GM23338 (cell line): ENCODE measurements at regions not wholly inside any gene's neighbourhood (a gene's known extent, or its start where the extent isn't known, plus 50 kb on each side); places are given as distances from the start of the nearest gene placed in this dataset.
A peak's percentile ranks its signal among the peaks of the same experiment; 100 is the strongest.

Experiments
- ATAC-seq: fragments of 200-7000 bp; cut with Tn5 transposase; 3 replicates; pipeline ENCODE4 v1.9.1; 2020
- DNase-seq: peaks from one replicate; pipeline ENCODE4 v3.0.0-alpha.2; 2015; ENCODE audit warnings: low spot score
- H2AFZ ChIP-seq: fragments of 200-600 bp; sonication (generic); 2 replicates; pipeline ENCODE4 v1.8.0; 2016; ENCODE audit warnings: antibody characterized with exemption, mild to moderate bottlenecking, moderate library complexity
- H3F3A ChIP-seq: fragments of 200-600 bp; sonication (generic); replicated peaks from 2 replicates; pipeline ENCODE4 v1.8.0; 2017; ENCODE audit warnings: antibody characterized with exemption, mixed run types, low read depth
- H3K27ac ChIP-seq: fragments of 200-600 bp; sonication (generic); 2 replicates; pipeline ENCODE4 v1.6.1; 2016; ENCODE audit warnings: low read depth
- H3K27me3 ChIP-seq: fragments of 200-600 bp; sonication (generic); 2 replicates; pipeline ENCODE4 v1.8.0; 2016; ENCODE audit warnings: mild to moderate bottlenecking, mixed run types, moderate library complexity; ENCODE audit not compliant: insufficient read depth
- H3K36me3 ChIP-seq: fragments of 200-600 bp; sonication (generic); 2 replicates; pipeline ENCODE4 v1.8.0; 2016; ENCODE audit warnings: mild to moderate bottlenecking; ENCODE audit not compliant: insufficient read depth
- H3K4me1 ChIP-seq: fragments of 200-600 bp; sonication (generic); 2 replicates; pipeline ENCODE4 v1.8.0; 2016; ENCODE audit warnings: mild to moderate bottlenecking, moderate library complexity; ENCODE audit not compliant: insufficient read depth
- H3K4me2 ChIP-seq: fragments of 200-600 bp; sonication (generic); 2 replicates; pipeline ENCODE4 v1.7.1; 2017; ENCODE audit warnings: mixed run types
- H3K4me3 ChIP-seq: fragments of 200-600 bp; sonication (generic); 2 replicates; pipeline ENCODE4 v1.6.1; 2016; ENCODE audit warnings: mixed run types
- H3K79me2 ChIP-seq: fragments of 200-600 bp; sonication (generic); replicated peaks from 2 replicates; pipeline ENCODE4 v1.8.0; 2017; ENCODE audit warnings: mild to moderate bottlenecking; ENCODE audit not compliant: insufficient read depth
- H3K9me2 ChIP-seq: fragments of 200-600 bp; sonication (generic); 2 replicates; pipeline ENCODE4 v1.8.0; 2017; ENCODE audit not compliant: insufficient read depth
- H4K20me1 ChIP-seq: fragments of 200-600 bp; sonication (generic); replicated peaks from 2 replicates; pipeline ENCODE4 v1.8.0; 2017; ENCODE audit warnings: mild to moderate bottlenecking; ENCODE audit not compliant: insufficient read depth
- H3K27ac Mint-ChIP-seq: 2 replicates; pipeline ENCODE4 v1.8.0; 2020; ENCODE audit warnings: inconsistent platforms, mild to moderate bottlenecking, moderate library complexity, mixed read lengths
- H3K27me3 Mint-ChIP-seq: 3 replicates; pipeline ENCODE4 v1.8.0; 2022; ENCODE audit warnings: low read depth, mild to moderate bottlenecking, moderate library complexity, mixed read lengths, inconsistent platforms; ENCODE audit not compliant: insufficient read depth, poor library complexity
- H3K36me3 Mint-ChIP-seq: 3 replicates; pipeline ENCODE4 v1.8.0; 2021; ENCODE audit warnings: low read depth, mild to moderate bottlenecking, inconsistent platforms, moderate library complexity, mixed read lengths
- H3K4me1 Mint-ChIP-seq: 3 replicates; pipeline ENCODE4 v1.8.0; 2020; ENCODE audit warnings: mild to moderate bottlenecking, inconsistent platforms, mixed read lengths
- H3K4me3 Mint-ChIP-seq: 3 replicates; pipeline ENCODE4 v1.8.0; 2021; ENCODE audit warnings: moderate library complexity, mild to moderate bottlenecking, inconsistent platforms, mixed read lengths
- H3K9me3 Mint-ChIP-seq: 3 replicates; pipeline ENCODE4 v1.8.0; 2020; ENCODE audit warnings: moderate library complexity, mild to moderate bottlenecking, inconsistent platforms, mixed read lengths
- CREB1 ChIP-seq: fragments of 250-450 bp; sonication (Bioruptor Pico); IDR thresholded peaks from 2 replicates; pipeline ENCODE4 v1.5.0; 2020; ENCODE audit warnings: low read depth, mild to moderate bottlenecking, moderate library complexity
- EZH2 ChIP-seq: fragments of 200-600 bp; sonication (generic); IDR thresholded peaks from one replicate; pipeline ENCODE4 v1.8.0; 2017; ENCODE audit warnings: antibody characterized with exemption, mild to moderate bottlenecking, low read depth; ENCODE audit not compliant: unreplicated experiment
- EZH2phosphoT487 ChIP-seq: fragments of 200-600 bp; sonication (generic); IDR thresholded peaks from one replicate; pipeline ENCODE4 v1.8.1; 2018; ENCODE audit warnings: antibody characterized with exemption; ENCODE audit not compliant: unreplicated experiment
- JUNB ChIP-seq: IDR thresholded peaks from one replicate; pipeline ENCODE4 v1.6.1; 2016; ENCODE audit warnings: antibody characterized with exemption; ENCODE audit not compliant: unreplicated experiment
- NANOG ChIP-seq: IDR thresholded peaks from 2 replicates; pipeline ENCODE4 v1.6.1; 2016; ENCODE audit warnings: antibody characterized with exemption, borderline replicate concordance
- POLR2AphosphoS5 ChIP-seq: IDR thresholded peaks from 2 replicates; pipeline ENCODE4 v1.6.1; 2016; ENCODE audit warnings: antibody characterized with exemption, low read depth
- STAT1 ChIP-seq: IDR thresholded peaks from one replicate; pipeline ENCODE4 v1.6.1; 2016; ENCODE audit warnings: antibody characterized with exemption; ENCODE audit not compliant: unreplicated experiment
- ZNF114 ChIP-seq: fragments of 250-450 bp; sonication (Bioruptor Pico); IDR thresholded peaks from 2 replicates; pipeline ENCODE4 v1.5.0; 2020; ENCODE audit warnings: mild to moderate bottlenecking, moderate library complexity
- ZNF331 ChIP-seq: fragments of 250-450 bp; sonication (Bioruptor Pico); IDR thresholded peaks from 2 replicates; pipeline ENCODE4 v1.5.0; 2020; ENCODE audit warnings: low read depth, mild to moderate bottlenecking, moderate library complexity
- TF ChIP-seq, protein P1 (sequence below), 2 experiments: fragments of 200-600 bp in 1 of 2; sonication (generic) in 1 of 2; conservative IDR thresholded peaks; 2 replicates each; pipeline versions ENCODE4 v1.5.1 to v1.6.1; 2016 to 2017; ENCODE audit warnings: antibody characterized with exemption in 2 of 2, low read depth in 2 of 2, mild to moderate bottlenecking in 2 of 2, moderate library complexity in 1 of 2
- TF ChIP-seq, protein P2 (sequence below): fragments of 250-450 bp; sonication (Bioruptor Pico); IDR thresholded peaks from 2 replicates; pipeline ENCODE4 v1.5.0; 2020; ENCODE audit warnings: mild to moderate bottlenecking, moderate library complexity
- TF ChIP-seq, protein P3 (sequence below): IDR thresholded peaks from one replicate; pipeline ENCODE4 v1.6.1; 2018; ENCODE audit warnings: antibody characterized with exemption; ENCODE audit not compliant: unreplicated experiment
- TF ChIP-seq, protein P4 (sequence below): IDR thresholded peaks from 2 replicates; pipeline ENCODE4 v1.6.1; 2016; ENCODE audit warnings: antibody characterized with exemption

DNA sequence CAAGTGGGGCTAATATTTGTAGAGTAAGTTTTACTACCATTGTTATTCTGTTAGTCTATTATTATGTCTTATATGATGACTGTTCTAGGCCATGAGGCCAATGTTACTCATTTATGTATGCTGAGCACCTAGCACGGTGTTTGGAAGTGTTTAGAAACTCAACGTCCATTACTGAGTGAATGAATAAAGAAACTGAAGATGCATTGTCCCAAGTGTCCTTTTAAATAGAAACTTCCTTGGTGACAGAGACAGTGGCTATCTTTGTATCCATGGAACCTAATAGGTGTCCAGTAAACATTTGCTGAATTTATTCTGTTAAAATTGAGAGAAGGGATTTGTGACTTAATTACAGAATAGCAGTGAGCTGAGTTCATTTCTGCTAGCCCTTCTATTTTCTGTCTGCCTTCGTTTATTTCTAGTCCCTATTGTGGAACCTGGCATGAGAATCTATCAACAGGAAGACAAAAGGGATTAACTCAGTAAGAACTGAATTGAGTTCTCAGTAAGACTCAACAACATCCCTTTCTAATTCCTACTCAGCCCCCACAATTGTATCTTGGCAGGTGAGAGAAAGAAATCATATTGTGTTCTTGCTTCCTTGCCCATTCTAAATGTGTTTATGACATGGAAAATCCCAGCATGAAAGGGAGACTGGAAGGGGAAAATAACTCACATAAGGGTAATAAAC lies 246.6 kb upstream of the LRRC3B start:
- Histone ChIP-seq H3K27ac (no peak overlapping the region), H3K4me3 (no peak overlapping the region)

More for the DNA sequence above, 246.6 kb upstream of the LRRC3B start:
- DNase-seq (no peak), ATAC-seq (peak; percentile 28; the same call in 1 of the 3 replicates)
- H3K4me3 Mint-ChIP-seq: no peak overlapping the region
- Histone ChIP-seq H3K4me1 (no peaks in the 10 kb centered on the region; the same call in 1 of the 2 replicates), H3K36me3 (no peaks in the 10 kb centered on the region), H3F3A (no peaks in the 10 kb centered on the region), H3K4me2 (no peak overlapping the region), H3K27me3 (no peaks in the 10 kb centered on the region), H3K9me2 (no peaks in the 10 kb centered on the region), H4K20me1 (no peaks in the 10 kb centered on the region), H3K79me2 (no peaks in the 10 kb centered on the region), H2AFZ (no peak overlapping the region)
- H3K27me3 Mint-ChIP-seq: no peaks in the 10 kb centered on the region
- H3K27ac Mint-ChIP-seq: no peak overlapping the region
- TF ChIP-seq, protein P1, sequence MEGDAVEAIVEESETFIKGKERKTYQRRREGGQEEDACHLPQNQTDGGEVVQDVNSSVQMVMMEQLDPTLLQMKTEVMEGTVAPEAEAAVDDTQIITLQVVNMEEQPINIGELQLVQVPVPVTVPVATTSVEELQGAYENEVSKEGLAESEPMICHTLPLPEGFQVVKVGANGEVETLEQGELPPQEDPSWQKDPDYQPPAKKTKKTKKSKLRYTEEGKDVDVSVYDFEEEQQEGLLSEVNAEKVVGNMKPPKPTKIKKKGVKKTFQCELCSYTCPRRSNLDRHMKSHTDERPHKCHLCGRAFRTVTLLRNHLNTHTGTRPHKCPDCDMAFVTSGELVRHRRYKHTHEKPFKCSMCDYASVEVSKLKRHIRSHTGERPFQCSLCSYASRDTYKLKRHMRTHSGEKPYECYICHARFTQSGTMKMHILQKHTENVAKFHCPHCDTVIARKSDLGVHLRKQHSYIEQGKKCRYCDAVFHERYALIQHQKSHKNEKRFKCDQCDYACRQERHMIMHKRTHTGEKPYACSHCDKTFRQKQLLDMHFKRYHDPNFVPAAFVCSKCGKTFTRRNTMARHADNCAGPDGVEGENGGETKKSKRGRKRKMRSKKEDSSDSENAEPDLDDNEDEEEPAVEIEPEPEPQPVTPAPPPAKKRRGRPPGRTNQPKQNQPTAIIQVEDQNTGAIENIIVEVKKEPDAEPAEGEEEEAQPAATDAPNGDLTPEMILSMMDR (conservative IDR thresholded peaks at IDR 0.05; ENCODE audit: low read depth in 2 of 2): no peak
- TF ChIP-seq, protein P2, sequence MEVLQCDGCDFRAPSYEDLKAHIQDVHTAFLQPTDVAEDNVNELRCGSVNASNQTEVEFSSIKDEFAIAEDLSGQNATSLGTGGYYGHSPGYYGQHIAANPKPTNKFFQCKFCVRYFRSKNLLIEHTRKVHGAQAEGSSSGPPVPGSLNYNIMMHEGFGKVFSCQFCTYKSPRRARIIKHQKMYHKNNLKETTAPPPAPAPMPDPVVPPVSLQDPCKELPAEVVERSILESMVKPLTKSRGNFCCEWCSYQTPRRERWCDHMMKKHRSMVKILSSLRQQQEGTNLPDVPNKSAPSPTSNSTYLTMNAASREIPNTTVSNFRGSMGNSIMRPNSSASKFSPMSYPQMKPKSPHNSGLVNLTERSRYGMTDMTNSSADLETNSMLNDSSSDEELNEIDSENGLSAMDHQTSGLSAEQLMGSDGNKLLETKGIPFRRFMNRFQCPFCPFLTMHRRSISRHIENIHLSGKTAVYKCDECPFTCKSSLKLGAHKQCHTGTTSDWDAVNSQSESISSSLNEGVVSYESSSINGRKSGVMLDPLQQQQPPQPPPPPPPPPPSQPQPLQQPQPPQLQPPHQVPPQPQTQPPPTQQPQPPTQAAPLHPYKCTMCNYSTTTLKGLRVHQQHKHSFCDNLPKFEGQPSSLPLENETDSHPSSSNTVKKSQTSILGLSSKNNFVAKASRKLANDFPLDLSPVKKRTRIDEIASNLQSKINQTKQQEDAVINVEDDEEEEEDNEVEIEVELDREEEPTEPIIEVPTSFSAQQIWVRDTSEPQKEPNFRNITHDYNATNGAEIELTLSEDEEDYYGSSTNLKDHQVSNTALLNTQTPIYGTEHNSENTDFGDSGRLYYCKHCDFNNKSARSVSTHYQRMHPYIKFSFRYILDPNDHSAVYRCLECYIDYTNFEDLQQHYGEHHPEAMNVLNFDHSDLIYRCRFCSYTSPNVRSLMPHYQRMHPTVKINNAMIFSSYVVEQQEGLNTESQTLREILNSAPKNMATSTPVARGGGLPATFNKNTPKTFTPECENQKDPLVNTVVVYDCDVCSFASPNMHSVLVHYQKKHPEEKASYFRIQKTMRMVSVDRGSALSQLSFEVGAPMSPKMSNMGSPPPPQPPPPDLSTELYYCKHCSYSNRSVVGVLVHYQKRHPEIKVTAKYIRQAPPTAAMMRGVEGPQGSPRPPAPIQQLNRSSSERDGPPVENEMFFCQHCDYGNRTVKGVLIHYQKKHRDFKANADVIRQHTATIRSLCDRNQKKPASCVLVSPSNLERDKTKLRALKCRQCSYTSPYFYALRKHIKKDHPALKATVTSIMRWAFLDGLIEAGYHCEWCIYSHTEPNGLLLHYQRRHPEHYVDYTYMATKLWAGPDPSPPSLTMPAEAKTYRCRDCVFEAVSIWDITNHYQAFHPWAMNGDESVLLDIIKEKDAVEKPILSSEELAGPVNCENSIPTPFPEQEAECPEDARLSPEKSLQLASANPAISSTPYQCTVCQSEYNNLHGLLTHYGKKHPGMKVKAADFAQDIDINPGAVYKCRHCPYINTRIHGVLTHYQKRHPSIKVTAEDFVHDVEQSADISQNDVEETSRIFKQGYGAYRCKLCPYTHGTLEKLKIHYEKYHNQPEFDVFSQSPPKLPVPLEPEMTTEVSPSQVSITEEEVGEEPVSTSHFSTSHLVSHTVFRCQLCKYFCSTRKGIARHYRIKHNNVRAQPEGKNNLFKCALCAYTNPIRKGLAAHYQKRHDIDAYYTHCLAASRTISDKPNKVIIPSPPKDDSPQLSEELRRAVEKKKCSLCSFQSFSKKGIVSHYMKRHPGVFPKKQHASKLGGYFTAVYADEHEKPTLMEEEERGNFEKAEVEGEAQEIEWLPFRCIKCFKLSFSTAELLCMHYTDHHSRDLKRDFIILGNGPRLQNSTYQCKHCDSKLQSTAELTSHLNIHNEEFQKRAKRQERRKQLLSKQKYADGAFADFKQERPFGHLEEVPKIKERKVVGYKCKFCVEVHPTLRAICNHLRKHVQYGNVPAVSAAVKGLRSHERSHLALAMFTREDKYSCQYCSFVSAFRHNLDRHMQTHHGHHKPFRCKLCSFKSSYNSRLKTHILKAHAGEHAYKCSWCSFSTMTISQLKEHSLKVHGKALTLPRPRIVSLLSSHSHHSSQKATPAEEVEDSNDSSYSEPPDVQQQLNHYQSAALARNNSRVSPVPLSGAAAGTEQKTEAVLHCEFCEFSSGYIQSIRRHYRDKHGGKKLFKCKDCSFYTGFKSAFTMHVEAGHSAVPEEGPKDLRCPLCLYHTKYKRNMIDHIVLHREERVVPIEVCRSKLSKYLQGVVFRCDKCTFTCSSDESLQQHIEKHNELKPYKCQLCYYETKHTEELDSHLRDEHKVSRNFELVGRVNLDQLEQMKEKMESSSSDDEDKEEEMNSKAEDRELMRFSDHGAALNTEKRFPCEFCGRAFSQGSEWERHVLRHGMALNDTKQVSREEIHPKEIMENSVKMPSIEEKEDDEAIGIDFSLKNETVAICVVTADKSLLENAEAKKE (CRISPR knock-in tag): no peak
- TF ChIP-seq EZH2: no peak
- TF ChIP-seq ZNF114 (CRISPR knock-in tag): no peak
- TF ChIP-seq EZH2phosphoT487: no peak
- no peak for TF ChIP-seq JUNB
- TF ChIP-seq CREB1 (CRISPR knock-in tag): no peak
- TF ChIP-seq NANOG: no peak
- TF ChIP-seq, protein P3, sequence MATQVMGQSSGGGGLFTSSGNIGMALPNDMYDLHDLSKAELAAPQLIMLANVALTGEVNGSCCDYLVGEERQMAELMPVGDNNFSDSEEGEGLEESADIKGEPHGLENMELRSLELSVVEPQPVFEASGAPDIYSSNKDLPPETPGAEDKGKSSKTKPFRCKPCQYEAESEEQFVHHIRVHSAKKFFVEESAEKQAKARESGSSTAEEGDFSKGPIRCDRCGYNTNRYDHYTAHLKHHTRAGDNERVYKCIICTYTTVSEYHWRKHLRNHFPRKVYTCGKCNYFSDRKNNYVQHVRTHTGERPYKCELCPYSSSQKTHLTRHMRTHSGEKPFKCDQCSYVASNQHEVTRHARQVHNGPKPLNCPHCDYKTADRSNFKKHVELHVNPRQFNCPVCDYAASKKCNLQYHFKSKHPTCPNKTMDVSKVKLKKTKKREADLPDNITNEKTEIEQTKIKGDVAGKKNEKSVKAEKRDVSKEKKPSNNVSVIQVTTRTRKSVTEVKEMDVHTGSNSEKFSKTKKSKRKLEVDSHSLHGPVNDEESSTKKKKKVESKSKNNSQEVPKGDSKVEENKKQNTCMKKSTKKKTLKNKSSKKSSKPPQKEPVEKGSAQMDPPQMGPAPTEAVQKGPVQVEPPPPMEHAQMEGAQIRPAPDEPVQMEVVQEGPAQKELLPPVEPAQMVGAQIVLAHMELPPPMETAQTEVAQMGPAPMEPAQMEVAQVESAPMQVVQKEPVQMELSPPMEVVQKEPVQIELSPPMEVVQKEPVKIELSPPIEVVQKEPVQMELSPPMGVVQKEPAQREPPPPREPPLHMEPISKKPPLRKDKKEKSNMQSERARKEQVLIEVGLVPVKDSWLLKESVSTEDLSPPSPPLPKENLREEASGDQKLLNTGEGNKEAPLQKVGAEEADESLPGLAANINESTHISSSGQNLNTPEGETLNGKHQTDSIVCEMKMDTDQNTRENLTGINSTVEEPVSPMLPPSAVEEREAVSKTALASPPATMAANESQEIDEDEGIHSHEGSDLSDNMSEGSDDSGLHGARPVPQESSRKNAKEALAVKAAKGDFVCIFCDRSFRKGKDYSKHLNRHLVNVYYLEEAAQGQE: no peak
- TF ChIP-seq ZNF331 (CRISPR knock-in tag): no peak
- TF ChIP-seq STAT1: no peak
- TF ChIP-seq, protein P4, sequence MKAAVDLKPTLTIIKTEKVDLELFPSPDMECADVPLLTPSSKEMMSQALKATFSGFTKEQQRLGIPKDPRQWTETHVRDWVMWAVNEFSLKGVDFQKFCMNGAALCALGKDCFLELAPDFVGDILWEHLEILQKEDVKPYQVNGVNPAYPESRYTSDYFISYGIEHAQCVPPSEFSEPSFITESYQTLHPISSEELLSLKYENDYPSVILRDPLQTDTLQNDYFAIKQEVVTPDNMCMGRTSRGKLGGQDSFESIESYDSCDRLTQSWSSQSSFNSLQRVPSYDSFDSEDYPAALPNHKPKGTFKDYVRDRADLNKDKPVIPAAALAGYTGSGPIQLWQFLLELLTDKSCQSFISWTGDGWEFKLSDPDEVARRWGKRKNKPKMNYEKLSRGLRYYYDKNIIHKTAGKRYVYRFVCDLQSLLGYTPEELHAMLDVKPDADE: no peak
- no peak for TF ChIP-seq POLR2AphosphoS5
- peaks cover 10% of the 10 kb centered on the region; the same call in 2 of the 3 replicates for H3K4me1 Mint-ChIP-seq
- H3K9me3 Mint-ChIP-seq: no peaks in the 10 kb centered on the region
- no peaks in the 10 kb centered on the region for H3K36me3 Mint-ChIP-seq
